ENCODE measurements at regions not wholly inside any gene's neighbourhood (a gene's known extent, or its start where the extent isn't known, plus 50 kb on each side); places are given as distances from the start of the nearest gene placed in this dataset.

DNA sequence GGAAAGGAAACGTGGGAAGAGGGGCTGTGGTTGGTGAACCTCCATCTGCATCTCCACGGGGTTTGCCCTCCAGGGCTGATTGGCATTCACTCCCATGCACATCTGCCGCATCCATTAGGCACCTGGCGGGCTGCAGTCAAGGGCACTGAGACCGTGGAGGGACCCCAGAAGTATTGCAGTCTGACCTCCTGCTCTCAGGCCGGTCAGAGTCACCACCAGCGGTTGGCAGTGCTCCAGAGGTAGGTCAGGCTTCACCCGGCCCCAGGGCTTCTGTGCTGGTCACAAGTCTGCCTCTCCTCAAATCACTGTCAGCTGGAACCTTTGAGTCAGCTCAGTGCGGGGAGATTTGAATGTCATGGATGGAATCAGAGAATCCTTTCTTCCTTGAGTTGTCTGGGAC, 132.3 kb downstream of the PAPOLA start:
- TF ChIP-seq, protein P1, sequence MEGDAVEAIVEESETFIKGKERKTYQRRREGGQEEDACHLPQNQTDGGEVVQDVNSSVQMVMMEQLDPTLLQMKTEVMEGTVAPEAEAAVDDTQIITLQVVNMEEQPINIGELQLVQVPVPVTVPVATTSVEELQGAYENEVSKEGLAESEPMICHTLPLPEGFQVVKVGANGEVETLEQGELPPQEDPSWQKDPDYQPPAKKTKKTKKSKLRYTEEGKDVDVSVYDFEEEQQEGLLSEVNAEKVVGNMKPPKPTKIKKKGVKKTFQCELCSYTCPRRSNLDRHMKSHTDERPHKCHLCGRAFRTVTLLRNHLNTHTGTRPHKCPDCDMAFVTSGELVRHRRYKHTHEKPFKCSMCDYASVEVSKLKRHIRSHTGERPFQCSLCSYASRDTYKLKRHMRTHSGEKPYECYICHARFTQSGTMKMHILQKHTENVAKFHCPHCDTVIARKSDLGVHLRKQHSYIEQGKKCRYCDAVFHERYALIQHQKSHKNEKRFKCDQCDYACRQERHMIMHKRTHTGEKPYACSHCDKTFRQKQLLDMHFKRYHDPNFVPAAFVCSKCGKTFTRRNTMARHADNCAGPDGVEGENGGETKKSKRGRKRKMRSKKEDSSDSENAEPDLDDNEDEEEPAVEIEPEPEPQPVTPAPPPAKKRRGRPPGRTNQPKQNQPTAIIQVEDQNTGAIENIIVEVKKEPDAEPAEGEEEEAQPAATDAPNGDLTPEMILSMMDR (conservative IDR thresholded peaks at IDR 0.05; ENCODE audit: low read length): no peak
- TF ChIP-seq EZH2phosphoT487 (IDR thresholded peaks at IDR 0.05; ENCODE audit: borderline replicate concordance): no peak
